Progenitor cell of endocrine pancreas (in vitro differentiated cells): ENCODE measurements at regions not wholly inside any gene's neighbourhood (a gene's known extent, or its start where the extent isn't known, plus 50 kb on each side); places are given as distances from the start of the nearest gene placed in this dataset.

Source experiments
- DNase-seq: peaks from one replicate; pipeline ENCODE4 v3.0.0; 2021; ENCODE audit warnings: low spot score; ENCODE audit not compliant: unreplicated experiment
- H3K27ac Mint-ChIP-seq: 2 replicates; pipeline ENCODE4 v1.8.0; 2021; ENCODE audit warnings: mild to moderate bottlenecking, moderate library complexity, mixed read lengths
- H3K27me3 Mint-ChIP-seq: 2 replicates; pipeline ENCODE4 v1.8.0; 2021; ENCODE audit warnings: mixed read lengths
- H3K36me3 Mint-ChIP-seq: 2 replicates; pipeline ENCODE4 v1.8.0; 2022; ENCODE audit warnings: mixed read lengths; ENCODE audit not compliant: insufficient read depth
- H3K4me1 Mint-ChIP-seq: 2 replicates; pipeline ENCODE4 v1.8.0; 2021; ENCODE audit warnings: low read depth, mixed read lengths
- H3K4me3 Mint-ChIP-seq: 2 replicates; pipeline ENCODE4 v1.8.0; 2021; ENCODE audit warnings: low read depth, mild to moderate bottlenecking, moderate library complexity, mixed read lengths
- H3K9me3 Mint-ChIP-seq: 2 replicates; pipeline ENCODE4 v1.8.0; 2021; ENCODE audit warnings: low read depth, mixed read lengths
- CTCF ChIP-seq: fragments of 200-600 bp; sonication (generic); IDR thresholded peaks from one replicate; pipeline ENCODE4 v1.5.0; 2021; ENCODE audit warnings: antibody characterized with exemption, mild to moderate bottlenecking; ENCODE audit not compliant: unreplicated experiment

- Mint-ChIP-seq H3K27ac (no peak overlapping the region), H3K9me3 (peaks cover 4% of the 10 kb centered on the region), H3K36me3 (no peaks in the 10 kb centered on the region), H3K4me1 (no peaks in the 10 kb centered on the region), H3K4me3 (no peak overlapping the region), H3K27me3 (no peaks in the 10 kb centered on the region)
- TF ChIP-seq CTCF: peak; percentile 21
- DNase-seq: no peak
These were observed 192.9 kb upstream of the RBPJ start for GRCh38 chr4:26127851-26128337.

- H3K4me1 Mint-ChIP-seq: no peaks in the 10 kb centered on the region
- H3K27ac Mint-ChIP-seq: no peak overlapping the region
- TF ChIP-seq CTCF: no peak
- DNase-seq: no peak
- H3K4me3 Mint-ChIP-seq: no peak overlapping the region
- H3K9me3 Mint-ChIP-seq: peaks cover 4% of the 10 kb centered on the region
- no peaks in the 10 kb centered on the region for H3K27me3 Mint-ChIP-seq
- H3K36me3 Mint-ChIP-seq: no peaks in the 10 kb centered on the region
These were observed 190.6 kb upstream of the RBPJ start for GRCh38 chr4:26130173-26130572.

- Mint-ChIP-seq H3K4me3 (no peak overlapping the region), H3K27me3 (no peaks in the 10 kb centered on the region), H3K4me1 (no peaks in the 10 kb centered on the region), H3K36me3 (no peaks in the 10 kb centered on the region), H3K27ac (no peak overlapping the region), H3K9me3 (peaks cover 4% of the 10 kb centered on the region)
- DNase-seq: no peak
- TF ChIP-seq CTCF: no peak
These were observed 189.9 kb upstream of the RBPJ start for GRCh38 chr4:26130841-26131432.

- no peaks in the 10 kb centered on the region for H3K27me3 Mint-ChIP-seq
These were observed 189.1 kb upstream of the RBPJ start for GRCh38 chr4:26131711-26132110.

GRCh38 chr4:26132858-26133257 lies 188.0 kb upstream of the RBPJ start:
- Mint-ChIP-seq H3K9me3 (peaks cover 4% of the 10 kb centered on the region), H3K27ac (no peak overlapping the region), H3K4me1 (peaks cover 3% of the 10 kb centered on the region), H3K36me3 (no peaks in the 10 kb centered on the region), H3K27me3 (no peaks in the 10 kb centered on the region), H3K4me3 (no peak overlapping the region)
- TF ChIP-seq CTCF: peak; percentile 11
- no peak for DNase-seq

More at GRCh38 chr4:26131711-26132110, 189.1 kb upstream of the RBPJ start:
- no peak for TF ChIP-seq CTCF
- H3K4me1 Mint-ChIP-seq: no peaks in the 10 kb centered on the region
- H3K9me3 Mint-ChIP-seq: peaks cover 4% of the 10 kb centered on the region
- no peak overlapping the region for H3K4me3 Mint-ChIP-seq
- no peak for DNase-seq
- H3K27ac Mint-ChIP-seq: no peak overlapping the region
- no peaks in the 10 kb centered on the region for H3K36me3 Mint-ChIP-seq
